ENCODE measurements at regions not wholly inside any gene's neighbourhood (a gene's known extent, or its start where the extent isn't known, plus 50 kb on each side); places are given as distances from the start of the nearest gene placed in this dataset.
A peak's percentile ranks its signal among the peaks of the same experiment; 100 is the strongest.

GRCh38 chr1:232380596-232380995 is 249.3 kb downstream of the SIPA1L2 start:
- H4K91ac ChIP-seq (ENCODE audit: low read length): no peak overlapping the region
- WGBS: 93% methylated on average over 3 of the region's 3 CpGs
- no peak for DNase-seq
- no peak overlapping the region for H3K4me2 ChIP-seq (ENCODE audit: low read length, poor library complexity, severe bottlenecking)
- no peak overlapping the region for H2BK5ac ChIP-seq (ENCODE audit: low read depth, low read length, poor library complexity, severe bottlenecking)
- H3K4ac ChIP-seq (ENCODE audit: low read depth in 1 of 2, low read length in 2 of 2): no peak overlapping the region
- no peak overlapping the region for H4K8ac ChIP-seq (ENCODE audit: low read length)
- no peaks in the 10 kb centered on the region for H3K36me3 ChIP-seq (ENCODE audit: control insufficient read depth in 1 of 2, insufficient read depth in 2 of 2, low read depth in 1 of 2, low read length in 2 of 2)
- no peak overlapping the region for H3K27ac ChIP-seq (ENCODE audit: low read length, poor library complexity, severe bottlenecking)
- H2AK5ac ChIP-seq (ENCODE audit: low read length, severe bottlenecking): no peak overlapping the region
- H3K18ac ChIP-seq (ENCODE audit: low read depth in 1 of 2, low read length in 2 of 2): no peak overlapping the region
- no peak overlapping the region for H2AFZ ChIP-seq (ENCODE audit: low read depth, low read length)
- H3K23ac ChIP-seq (ENCODE audit: low read length in 2 of 2): no peak overlapping the region
- H3K9me3 ChIP-seq (ENCODE audit: control insufficient read depth, low read length): no peaks in the 10 kb centered on the region
- H2BK15ac ChIP-seq (ENCODE audit: low read depth, poor library complexity, severe bottlenecking): no peak overlapping the region
- H3K27me3 ChIP-seq (ENCODE audit: control insufficient read depth in 1 of 2, insufficient read depth in 1 of 2, low read length in 2 of 2): peaks cover 0 to 13% of the 10 kb centered on the region in 2 experiments
- H2BK120ac ChIP-seq (ENCODE audit: low read depth, low read length): no peak overlapping the region
- H3K4me1 ChIP-seq (ENCODE audit: control insufficient read depth, insufficient read depth, low read depth, low read length): peaks cover 12% of the 10 kb centered on the region
- no peak overlapping the region for H3K9ac ChIP-seq (ENCODE audit: low read length)
- no peak overlapping the region for H3K14ac ChIP-seq (ENCODE audit: low read length in 2 of 2)
- no peaks in the 10 kb centered on the region for H3K79me1 ChIP-seq (replicated peaks; ENCODE audit: low read length, poor library complexity, severe bottlenecking)
- peak overlapping the region in 1 of 2 experiments; percentile 11 for H2BK12ac ChIP-seq (ENCODE audit: low read length in 2 of 2)
- no peak overlapping the region for H3K4me3 ChIP-seq (ENCODE audit: insufficient read depth in 1 of 2, low read depth in 1 of 2, low read length in 2 of 2)

GRCh38 chr1:232380131-232380530 is 249.8 kb downstream of the SIPA1L2 start:
- no peak for DNase-seq
- Histone ChIP-seq H3K27me3 (ENCODE audit: control insufficient read depth in 1 of 2, insufficient read depth in 1 of 2, low read length in 2 of 2) (peaks cover 0 to 13% of the 10 kb centered on the region in 2 experiments), H3K4me1 (ENCODE audit: control insufficient read depth, insufficient read depth, low read depth, low read length) (peaks cover 8% of the 10 kb centered on the region), H3K14ac (ENCODE audit: low read length in 2 of 2) (no peak overlapping the region), H3K18ac (ENCODE audit: low read depth in 1 of 2, low read length in 2 of 2) (no peak overlapping the region), H2BK12ac (ENCODE audit: low read length in 2 of 2) (no peak overlapping the region), H2AFZ (ENCODE audit: low read depth, low read length) (no peak overlapping the region), H3K4me2 (ENCODE audit: low read length, poor library complexity, severe bottlenecking) (no peak overlapping the region), H2BK5ac (ENCODE audit: low read depth, low read length, poor library complexity, severe bottlenecking) (no peak overlapping the region), H3K36me3 (ENCODE audit: control insufficient read depth in 1 of 2, insufficient read depth in 2 of 2, low read depth in 1 of 2, low read length in 2 of 2) (no peaks in the 10 kb centered on the region), H3K27ac (ENCODE audit: low read length, poor library complexity, severe bottlenecking) (no peak overlapping the region), H2BK15ac (ENCODE audit: low read depth, poor library complexity, severe bottlenecking) (no peak overlapping the region), H3K9me3 (ENCODE audit: control insufficient read depth, low read length) (no peaks in the 10 kb centered on the region), H3K23ac (ENCODE audit: low read length in 2 of 2) (no peak overlapping the region), H4K8ac (ENCODE audit: low read length) (no peak overlapping the region), H3K9ac (ENCODE audit: low read length) (no peak overlapping the region), H3K79me1 (replicated peaks; ENCODE audit: low read length, poor library complexity, severe bottlenecking) (no peaks in the 10 kb centered on the region), H3K4me3 (ENCODE audit: insufficient read depth in 1 of 2, low read depth in 1 of 2, low read length in 2 of 2) (no peak overlapping the region), H2BK120ac (ENCODE audit: low read depth, low read length) (no peak overlapping the region), H2AK5ac (ENCODE audit: low read length, severe bottlenecking) (no peak overlapping the region), H3K4ac (ENCODE audit: low read depth in 1 of 2, low read length in 2 of 2) (no peak overlapping the region), H4K91ac (ENCODE audit: low read length) (no peak overlapping the region)
- 56% methylated on average over 1 of the region's 3 CpGs for WGBS

- H2BK120ac ChIP-seq (ENCODE audit: low read depth, low read length): no peak overlapping the region
- no peak overlapping the region for H3K9ac ChIP-seq (ENCODE audit: low read length)
- no peaks in the 10 kb centered on the region for H3K79me1 ChIP-seq (replicated peaks; ENCODE audit: low read length, poor library complexity, severe bottlenecking)
- H2AFZ ChIP-seq (ENCODE audit: low read depth, low read length): no peak overlapping the region
- no peak overlapping the region for H3K4me3 ChIP-seq (ENCODE audit: insufficient read depth in 1 of 2, low read depth in 1 of 2, low read length in 2 of 2)
- no peak overlapping the region for H2BK12ac ChIP-seq (ENCODE audit: low read length in 2 of 2)
- no peak overlapping the region for H3K4ac ChIP-seq (ENCODE audit: low read depth in 1 of 2, low read length in 2 of 2)
- no peak overlapping the region for H3K23ac ChIP-seq (ENCODE audit: low read length in 2 of 2)
- peaks cover 0 to 13% of the 10 kb centered on the region in 2 experiments for H3K27me3 ChIP-seq (ENCODE audit: control insufficient read depth in 1 of 2, insufficient read depth in 1 of 2, low read length in 2 of 2)
- no peaks in the 10 kb centered on the region for H3K36me3 ChIP-seq (ENCODE audit: control insufficient read depth in 1 of 2, insufficient read depth in 2 of 2, low read depth in 1 of 2, low read length in 2 of 2)
- no peak overlapping the region for H3K4me2 ChIP-seq (ENCODE audit: low read length, poor library complexity, severe bottlenecking)
- DNase-seq: no peak
- H3K18ac ChIP-seq (ENCODE audit: low read depth in 1 of 2, low read length in 2 of 2): no peak overlapping the region
- H3K9me3 ChIP-seq (ENCODE audit: control insufficient read depth, low read length): no peaks in the 10 kb centered on the region
- no peak overlapping the region for H2BK15ac ChIP-seq (ENCODE audit: low read depth, poor library complexity, severe bottlenecking)
- no peak overlapping the region for H4K8ac ChIP-seq (ENCODE audit: low read length)
- H3K14ac ChIP-seq (ENCODE audit: low read length in 2 of 2): no peak overlapping the region
- H3K4me1 ChIP-seq (ENCODE audit: control insufficient read depth, insufficient read depth, low read depth, low read length): peaks cover 4% of the 10 kb centered on the region
- H2AK5ac ChIP-seq (ENCODE audit: low read length, severe bottlenecking): no peak overlapping the region
- no peak overlapping the region for H3K27ac ChIP-seq (ENCODE audit: low read length, poor library complexity, severe bottlenecking)
- 85% methylated on average over 6 of the region's 7 CpGs for WGBS
- H4K91ac ChIP-seq (ENCODE audit: low read length): no peak overlapping the region
- no peak overlapping the region for H2BK5ac ChIP-seq (ENCODE audit: low read depth, low read length, poor library complexity, severe bottlenecking)
Measured at GRCh38 chr1:232379063-232379434, 250.9 kb downstream of the SIPA1L2 start.

DNA sequence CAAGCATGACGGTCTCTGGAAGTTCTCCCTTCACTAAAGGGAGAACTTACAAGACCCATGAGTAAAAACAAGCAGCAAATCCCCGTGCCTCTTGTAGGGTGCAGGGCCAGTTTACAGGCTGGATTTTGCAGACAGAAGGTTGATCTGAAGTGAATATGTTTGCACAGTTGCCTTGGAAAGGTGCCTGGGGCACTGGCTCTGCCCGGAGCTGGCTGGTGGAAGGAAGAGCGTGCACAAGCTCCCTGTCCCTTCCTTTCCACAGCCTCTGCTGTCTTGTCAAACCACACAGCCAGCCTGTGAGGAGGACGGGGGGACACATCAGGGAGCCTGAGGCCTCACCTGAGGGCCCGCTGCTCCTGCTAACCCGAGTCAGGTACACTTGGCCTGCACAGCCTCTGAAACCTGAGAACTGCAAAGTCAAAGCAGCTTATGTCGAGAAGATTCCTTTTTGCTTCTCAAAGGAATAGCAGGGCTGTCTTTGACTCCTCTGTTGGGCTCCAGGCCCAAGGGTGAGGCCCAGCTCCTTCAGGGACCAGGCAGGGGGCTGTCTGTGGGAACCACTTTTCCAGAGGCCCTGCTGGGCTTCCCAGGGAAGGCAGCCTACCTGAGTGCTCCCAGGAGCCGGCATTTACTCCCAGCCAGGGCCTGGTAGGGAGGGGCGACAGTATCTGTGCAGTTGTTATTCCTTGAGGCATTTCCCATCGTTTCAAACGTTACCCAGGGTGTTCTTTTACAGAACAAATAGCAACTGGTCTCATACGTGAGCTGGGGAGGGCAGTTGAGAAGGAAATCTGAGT is 251.5 kb downstream of the SIPA1L2 start:
- Histone ChIP-seq H2BK5ac (ENCODE audit: low read depth, low read length, poor library complexity, severe bottlenecking) (no peak overlapping the region), H2AK5ac (ENCODE audit: low read length, severe bottlenecking) (no peak overlapping the region)
- WGBS: 74% methylated on average over 13 of the region's 13 CpGs

More for the DNA sequence above, 251.5 kb downstream of the SIPA1L2 start:
- H2AFZ ChIP-seq (ENCODE audit: low read depth, low read length): no peak overlapping the region
- no peak overlapping the region for H3K23ac ChIP-seq (ENCODE audit: low read length in 2 of 2)
- H2BK12ac ChIP-seq (ENCODE audit: low read length in 2 of 2): peak overlapping the region; percentile 50 to 59
- DNase-seq: no peak
- peaks cover 4% of the 10 kb centered on the region for H3K4me1 ChIP-seq (ENCODE audit: control insufficient read depth, insufficient read depth, low read depth, low read length)
- H3K18ac ChIP-seq (ENCODE audit: low read depth in 1 of 2, low read length in 2 of 2): no peak overlapping the region
- no peak overlapping the region for H2BK120ac ChIP-seq (ENCODE audit: low read depth, low read length)
- no peak overlapping the region for H4K8ac ChIP-seq (ENCODE audit: low read length)
- H3K14ac ChIP-seq (ENCODE audit: low read length in 2 of 2): peak overlapping the region in 1 of 2 experiments; percentile 62
- H3K79me1 ChIP-seq (replicated peaks; ENCODE audit: low read length, poor library complexity, severe bottlenecking): no peaks in the 10 kb centered on the region
- no peaks in the 10 kb centered on the region for H3K9me3 ChIP-seq (ENCODE audit: control insufficient read depth, low read length)
- no peaks in the 10 kb centered on the region for H3K36me3 ChIP-seq (ENCODE audit: control insufficient read depth in 1 of 2, insufficient read depth in 2 of 2, low read depth in 1 of 2, low read length in 2 of 2)
- no peak overlapping the region for H3K4me3 ChIP-seq (ENCODE audit: insufficient read depth in 1 of 2, low read depth in 1 of 2, low read length in 2 of 2)
- no peak overlapping the region for H3K4me2 ChIP-seq (ENCODE audit: low read length, poor library complexity, severe bottlenecking)
- H3K27me3 ChIP-seq (ENCODE audit: control insufficient read depth in 1 of 2, insufficient read depth in 1 of 2, low read length in 2 of 2): peaks cover 0 to 16% of the 10 kb centered on the region in 2 experiments
- no peak overlapping the region for H3K4ac ChIP-seq (ENCODE audit: low read depth in 1 of 2, low read length in 2 of 2)
- H3K9ac ChIP-seq (ENCODE audit: low read length): no peak overlapping the region
- no peak overlapping the region for H2BK15ac ChIP-seq (ENCODE audit: low read depth, poor library complexity, severe bottlenecking)
- peak overlapping the region; percentile 22 for H4K91ac ChIP-seq (ENCODE audit: low read length)
- H3K27ac ChIP-seq (ENCODE audit: low read length, poor library complexity, severe bottlenecking): no peak overlapping the region

Data from mesenchymal stem cell (in vitro differentiated cells and primary cell).